EH (cell line): ENCODE measurements at regions not wholly inside any gene's neighbourhood (a gene's known extent, or its start where the extent isn't known, plus 50 kb on each side); places are given as distances from the start of the nearest gene placed in this dataset.

Experiments
- DNase-seq: peaks from one replicate; pipeline ENCODE4 v3.0.0-alpha.2; 2015; ENCODE audit warnings: low read depth

DNA sequence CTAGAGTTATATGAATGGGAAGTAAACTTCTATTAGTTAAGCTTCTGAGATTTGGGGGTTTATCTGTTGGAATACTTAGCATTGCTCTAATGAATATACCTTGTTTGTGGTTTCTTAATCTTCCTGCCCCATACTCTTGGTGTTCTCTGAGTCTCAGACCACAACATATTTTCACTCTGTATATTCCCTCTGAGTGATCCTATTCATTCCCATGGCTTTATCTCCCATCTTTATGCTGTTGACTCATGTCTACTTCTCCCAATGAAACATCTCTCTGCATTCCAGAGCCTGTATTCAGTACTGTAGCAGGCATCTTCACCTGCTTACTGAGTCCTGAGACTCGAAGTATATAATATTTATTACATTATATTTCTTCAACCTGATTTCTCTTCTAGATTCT lies 283.7 kb upstream of the MAP3K7 start:
- peak; percentile 3 for DNase-seq

DNA sequence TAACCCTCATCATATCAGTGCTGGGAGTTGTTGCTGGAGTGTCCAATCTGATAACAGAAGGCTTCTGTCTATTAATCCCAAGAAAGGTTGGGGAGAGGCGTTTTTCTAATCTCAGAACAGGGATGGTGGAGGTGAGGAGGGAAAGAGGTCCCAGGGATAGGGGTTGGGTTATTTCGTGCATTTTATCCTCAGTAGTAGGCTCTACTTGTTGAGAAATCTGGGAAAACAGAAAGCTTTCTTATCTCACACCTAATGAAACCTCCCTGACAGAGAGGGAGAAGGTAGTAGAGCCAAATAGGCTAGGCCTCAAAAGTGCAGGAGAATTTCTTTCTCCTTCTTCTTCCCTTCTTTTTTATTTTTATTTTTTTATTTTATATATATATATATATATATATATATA lies 281.8 kb upstream of the MAP3K7 start:
- no peak for DNase-seq

DNA sequence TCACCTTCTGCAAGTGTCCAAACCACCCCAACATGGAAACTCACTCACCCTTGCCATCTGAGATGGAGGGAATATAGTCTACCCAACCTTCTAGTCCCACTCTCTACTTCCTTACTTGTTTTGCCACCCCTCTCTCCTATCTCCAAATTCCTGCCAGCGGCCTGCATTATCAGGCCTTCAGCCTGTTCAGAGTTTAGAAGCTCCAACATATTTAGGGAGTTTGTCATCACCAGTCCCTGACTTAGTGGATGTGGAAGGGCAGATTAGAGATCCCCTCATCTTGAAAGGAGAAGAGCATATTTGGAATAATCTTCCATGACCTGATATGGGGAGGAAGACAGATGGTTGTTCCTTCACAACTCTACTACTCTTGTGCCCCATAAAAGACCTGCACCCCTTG lies 281.4 kb upstream of the MAP3K7 start:
- DNase-seq, result no peak

DNA sequence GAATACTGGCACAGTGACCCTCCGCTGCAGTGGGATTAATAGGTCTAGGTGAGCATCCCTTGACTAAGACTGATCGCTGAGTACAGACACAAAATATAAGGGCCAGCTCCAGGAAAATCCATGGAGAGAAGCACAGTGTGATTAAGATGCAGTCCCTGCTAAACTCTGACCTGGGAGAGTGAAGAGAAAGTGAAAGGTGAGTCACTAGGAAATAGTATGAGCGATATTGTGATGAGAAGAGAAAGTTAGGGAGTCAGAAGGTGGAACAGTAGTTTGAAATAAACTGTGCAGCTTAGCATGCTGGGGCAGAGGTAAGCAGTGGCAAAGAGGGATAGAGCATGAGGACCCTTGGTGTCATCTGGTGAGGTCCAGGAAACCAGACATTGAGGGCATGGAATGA lies 278.6 kb upstream of the MAP3K7 start:
- DNase-seq, result no peak

DNA sequence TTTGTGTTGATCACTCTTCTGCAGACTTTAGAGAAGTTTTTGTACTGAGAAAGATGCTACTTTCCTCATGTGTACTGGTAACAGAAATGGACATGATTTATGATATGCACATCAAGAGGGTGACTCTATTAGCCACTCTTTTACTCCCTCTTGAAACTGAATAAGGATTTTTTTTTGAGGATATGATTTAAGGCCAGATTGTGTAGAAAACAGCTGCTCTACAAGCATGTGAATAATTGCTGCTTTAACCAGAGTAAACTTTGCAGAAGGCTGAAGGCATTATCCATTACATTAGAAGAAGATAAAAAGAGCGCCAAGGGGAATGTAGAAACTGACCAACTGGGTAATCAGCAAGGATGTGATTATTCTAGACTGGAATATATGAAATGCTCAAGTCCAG lies 276.2 kb upstream of the MAP3K7 start:
- no peak for DNase-seq

DNA sequence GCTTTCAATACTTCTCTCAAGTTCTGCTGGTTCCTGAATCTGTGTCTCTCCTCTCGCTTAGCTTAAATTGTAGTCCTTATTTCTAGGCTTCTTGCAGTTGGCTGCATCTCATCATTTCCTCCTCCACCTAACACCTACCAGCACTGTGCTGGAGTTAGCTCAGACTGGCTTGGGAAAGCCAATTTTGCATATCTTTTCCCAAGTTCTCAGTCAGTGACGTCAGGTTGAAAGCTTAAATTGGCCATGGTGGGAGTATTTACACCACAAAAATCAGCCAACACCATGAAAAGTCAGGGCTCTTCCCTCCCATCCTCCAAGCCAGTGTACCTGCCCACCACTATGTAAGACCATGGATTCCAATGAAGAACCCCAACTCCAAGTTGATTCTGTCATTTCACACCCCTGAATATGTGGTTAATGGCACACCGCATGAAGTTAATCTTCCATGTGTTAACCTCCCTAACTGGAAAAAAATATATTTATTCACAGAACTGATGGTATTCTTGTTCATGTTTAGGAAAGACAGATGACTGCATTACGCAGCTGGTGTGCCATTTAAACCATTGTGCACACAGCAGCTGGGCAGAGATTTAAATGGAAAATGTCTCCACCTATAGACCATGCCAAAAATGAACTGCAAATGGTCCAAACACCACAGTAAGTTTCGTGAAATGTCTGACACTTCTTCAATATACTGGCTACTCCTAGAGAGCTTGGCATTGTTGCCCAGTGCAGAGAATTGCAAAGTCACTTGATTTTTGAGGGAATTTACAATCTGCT lies 274.1 kb upstream of the MAP3K7 start:
- peak; percentile 7 for DNase-seq

DNA sequence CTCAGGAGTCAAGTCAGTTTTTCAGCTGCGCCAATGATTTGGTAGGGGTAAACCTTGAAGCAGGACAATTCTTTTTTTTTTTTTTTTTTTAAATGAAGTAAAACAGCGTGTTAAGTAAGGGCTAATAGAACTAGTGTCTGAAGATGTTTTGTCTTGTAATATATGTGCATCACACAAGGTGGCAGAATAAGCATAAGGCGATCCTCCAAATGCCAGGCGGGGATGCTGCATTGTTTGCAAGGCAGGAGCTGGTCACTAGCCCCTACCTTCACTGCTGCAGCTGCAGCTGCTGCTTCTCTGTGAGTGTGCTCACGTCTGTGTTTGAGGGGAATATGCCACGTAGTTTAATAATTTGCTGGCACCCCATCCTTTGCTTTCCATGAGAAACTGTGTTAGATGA lies 272.7 kb upstream of the MAP3K7 start:
- DNase-seq, result no peak

DNA sequence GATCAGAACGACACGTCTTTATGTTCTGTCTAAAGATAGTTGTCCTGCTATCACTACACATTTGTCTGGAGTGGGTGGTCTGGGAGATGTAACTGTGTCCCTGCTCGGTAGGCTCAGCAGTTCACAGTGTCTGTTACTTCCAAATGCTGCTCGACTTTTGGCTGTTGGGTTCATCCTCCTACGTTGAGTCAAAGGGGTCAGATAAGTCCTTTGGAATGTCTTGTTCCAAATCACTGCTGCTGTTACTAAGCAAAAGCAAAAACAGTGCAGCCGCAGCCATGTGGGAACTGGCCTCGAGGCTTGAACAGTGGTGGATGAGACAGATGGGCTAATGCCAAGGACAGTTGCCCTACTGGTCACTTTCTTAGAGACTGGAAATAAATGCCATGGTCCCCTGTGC lies 272.2 kb upstream of the MAP3K7 start:
- DNase-seq, result peak; percentile 1

DNA sequence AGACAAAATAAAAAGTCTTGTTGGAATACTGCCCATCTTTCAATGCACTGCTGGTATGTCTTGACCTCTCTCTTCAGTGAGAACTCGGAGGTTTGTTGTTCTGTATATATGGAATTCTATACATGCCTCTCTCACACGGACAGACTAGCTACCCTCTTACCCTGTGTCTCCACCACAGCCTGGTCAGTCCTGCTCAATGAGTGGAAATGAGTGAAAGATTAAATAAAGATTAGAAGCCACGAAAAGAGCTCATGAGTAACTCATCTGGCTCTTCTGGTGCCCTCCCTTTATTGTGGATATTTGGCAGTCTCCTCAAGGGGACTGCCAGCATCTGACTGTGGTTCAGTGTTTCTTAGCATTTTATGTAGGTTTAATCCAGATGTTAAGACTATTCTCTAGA lies 262.8 kb upstream of the MAP3K7 start:
- no peak for DNase-seq

DNA sequence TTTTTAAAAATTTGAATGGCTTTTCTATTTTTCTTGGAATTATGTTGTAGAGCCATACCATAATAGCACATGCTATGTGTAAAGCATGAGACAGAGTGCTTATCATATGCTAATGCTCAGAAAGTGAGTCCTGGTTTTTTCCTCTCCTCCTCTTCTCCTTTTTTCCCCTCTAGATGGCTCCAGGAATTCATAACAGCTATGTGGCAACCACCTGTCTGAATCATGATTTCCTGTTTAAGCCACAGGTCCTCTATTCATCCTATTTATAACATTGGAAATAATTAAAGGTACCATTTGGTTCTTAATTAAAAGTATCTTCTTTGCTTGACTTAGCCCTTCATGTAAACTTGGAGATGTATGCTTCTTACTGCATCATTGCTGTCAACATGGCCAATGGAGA lies 260.0 kb upstream of the MAP3K7 start:
- DNase-seq, result no peak

DNA sequence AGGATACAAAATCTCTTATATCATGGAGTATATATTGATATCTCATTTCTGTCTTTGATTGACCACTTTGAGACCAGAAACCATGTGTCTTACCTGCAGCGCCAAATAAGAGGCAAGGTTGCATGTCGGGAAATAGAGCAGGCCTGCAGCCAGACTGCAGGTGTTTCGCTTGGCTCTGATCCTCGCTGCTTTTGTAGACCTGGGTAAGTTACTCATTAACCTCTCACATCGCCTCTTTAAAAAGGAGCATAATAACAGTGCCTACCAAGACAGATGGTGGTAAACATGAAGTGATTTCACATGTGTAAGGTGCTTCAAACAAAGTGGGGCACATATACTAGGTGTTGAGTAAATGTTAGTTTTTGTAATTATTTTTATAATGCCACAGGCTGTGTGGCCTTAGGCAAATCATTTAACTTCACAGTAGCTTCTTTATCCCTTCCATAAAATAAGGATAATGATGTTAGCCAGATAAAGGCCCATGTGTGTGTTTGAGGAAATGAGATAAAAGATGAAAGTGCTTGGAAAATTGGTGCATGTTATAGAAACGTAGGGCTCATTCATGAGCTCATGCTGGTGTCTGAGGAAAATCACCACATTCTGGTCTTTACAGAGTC lies 248.8 kb upstream of the MAP3K7 start:
- no peak for DNase-seq

DNA sequence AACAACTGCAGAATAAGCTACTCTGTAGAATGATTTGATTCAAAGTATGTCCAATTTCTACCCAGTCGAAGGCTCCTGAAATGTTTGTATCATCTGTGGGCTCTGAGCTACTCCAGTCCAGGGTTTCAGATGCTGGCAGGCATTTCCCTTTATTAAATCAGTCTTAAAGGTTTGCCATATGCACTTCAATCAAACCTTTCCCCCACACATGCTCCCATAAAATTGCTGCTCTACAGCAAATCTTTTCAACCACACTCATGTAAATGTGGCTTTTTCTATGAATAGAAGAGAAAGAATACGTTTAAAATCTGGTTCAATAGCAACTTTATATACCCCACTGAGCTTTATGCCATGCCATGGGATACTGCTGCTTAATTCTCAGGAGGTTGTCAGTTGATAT lies 242.4 kb upstream of the MAP3K7 start:
- no peak for DNase-seq

DNA sequence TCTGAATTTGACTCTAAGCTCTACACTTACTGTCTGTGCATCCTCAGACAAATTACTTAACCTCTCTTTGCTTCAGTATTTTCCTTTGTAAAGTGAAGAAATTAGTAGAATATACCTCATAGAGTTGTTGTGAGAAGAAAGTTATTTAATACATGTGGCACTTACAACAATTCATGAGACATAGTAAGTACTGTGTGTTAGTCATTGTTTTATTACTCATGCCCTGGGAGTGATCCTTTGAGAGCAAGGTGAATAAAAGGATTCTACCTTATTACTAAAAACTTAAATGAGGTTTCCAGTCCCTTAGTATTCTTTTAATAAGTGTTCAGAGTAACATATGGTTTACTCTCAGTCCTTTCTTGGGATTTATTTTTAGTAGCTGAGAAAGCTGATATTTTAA lies 233.6 kb upstream of the MAP3K7 start:
- DNase-seq, result no peak

DNA sequence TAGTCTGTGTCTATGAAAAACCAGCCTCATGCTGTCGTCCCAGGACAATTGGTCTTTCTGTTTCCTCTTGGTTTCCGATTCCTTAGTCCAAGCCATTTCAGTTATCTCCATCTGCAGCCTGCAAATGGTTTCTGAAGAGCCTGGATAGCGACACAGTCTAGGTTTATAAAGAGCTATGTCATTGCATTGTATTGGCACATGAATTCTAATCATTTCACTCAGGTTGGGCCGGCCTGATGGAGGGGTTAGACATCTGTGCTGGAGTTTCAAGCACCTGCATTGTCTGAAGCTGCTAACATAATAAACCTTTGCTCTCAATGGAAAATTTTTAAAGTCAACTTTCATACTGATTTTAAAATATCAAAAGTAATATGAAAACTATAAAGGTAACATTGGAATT lies 232.6 kb upstream of the MAP3K7 start:
- no peak for DNase-seq

DNA sequence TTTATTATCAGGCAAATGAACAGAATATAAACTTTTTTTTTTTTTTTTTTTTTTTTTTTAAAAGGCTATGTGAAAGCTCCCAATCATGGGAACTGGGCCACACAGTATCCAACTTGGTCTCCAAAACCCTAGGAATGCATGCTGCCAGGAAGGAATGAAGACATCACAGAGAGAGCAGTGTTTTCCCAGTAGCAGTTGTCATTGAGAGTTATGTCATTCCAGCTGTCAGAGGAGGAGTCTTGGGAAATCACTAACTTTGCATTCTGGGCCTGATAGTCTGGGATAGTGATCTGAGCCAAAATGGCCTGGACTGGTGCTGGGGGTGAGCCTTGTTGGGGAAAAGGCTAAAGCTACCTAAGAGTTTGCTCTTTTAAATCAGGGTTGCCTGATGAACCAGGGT lies 231.3 kb upstream of the MAP3K7 start:
- DNase-seq, result no peak

DNA sequence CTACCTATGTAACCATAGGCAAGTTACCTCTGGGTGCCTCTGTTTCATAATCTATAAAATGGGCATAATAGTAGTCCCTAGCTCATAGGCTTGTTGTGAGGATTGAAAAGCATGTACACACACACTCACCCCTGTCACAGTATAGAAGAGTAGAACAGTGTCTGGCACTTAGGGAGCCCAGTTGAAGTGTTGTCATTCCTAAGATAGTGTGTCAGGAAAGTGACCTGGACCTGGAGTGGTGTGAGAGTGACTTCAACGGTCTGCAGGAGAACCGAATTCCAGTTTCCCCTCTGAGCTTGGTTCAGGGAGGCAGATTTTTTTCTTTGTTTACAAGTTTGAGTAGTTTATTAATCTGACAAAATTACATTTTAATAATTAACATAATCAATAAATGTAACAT lies 229.9 kb upstream of the MAP3K7 start:
- DNase-seq, result no peak

DNA sequence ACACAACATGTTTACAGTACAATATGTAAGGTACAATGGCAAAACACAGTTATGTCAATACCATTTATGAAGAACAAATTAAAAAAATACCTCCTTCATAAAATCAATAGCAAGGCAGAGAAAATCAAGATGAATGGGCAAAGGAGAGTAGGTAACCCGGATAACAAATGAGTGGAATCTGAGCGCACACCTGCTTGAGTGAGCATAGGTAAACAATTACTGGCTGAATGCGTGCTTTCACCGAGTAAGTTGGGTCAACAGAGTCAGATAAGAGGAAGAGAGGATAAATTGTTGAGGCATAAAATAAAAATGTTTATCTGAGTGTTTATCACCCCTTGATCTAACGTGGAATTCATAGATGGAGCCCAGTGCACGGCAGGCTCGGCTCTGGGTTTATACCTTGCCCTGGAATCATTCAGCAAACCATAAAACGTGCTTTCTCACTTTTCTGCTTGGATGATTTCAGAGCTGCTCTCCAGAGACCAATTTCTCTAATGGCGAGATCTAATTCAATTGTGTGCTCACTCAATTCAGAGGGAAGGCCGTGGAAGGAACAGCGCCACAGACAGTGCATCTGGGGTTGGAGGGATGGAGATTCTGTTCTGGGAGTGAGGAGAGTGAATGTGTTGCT lies 224.8 kb upstream of the MAP3K7 start:
- DNase-seq, result no peak

DNA sequence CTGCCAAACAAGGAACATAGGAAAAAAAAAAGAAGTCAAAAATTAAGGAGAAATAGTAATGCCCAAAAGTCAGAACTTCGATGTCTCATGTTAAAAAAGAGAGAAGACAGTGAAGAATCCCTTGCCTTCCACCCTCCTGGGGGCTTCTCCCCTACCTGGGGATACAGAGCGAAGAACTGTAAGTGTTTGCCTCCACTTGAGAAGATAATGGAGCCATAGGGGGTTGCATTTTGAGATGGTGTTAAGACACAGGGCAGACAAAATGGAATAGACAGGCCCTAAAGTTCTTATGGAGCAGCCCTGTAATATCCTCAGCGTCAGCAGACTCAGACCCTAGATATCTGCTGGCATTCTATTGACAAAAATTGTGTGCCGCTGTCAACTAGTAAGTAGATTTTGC lies 222.2 kb upstream of the MAP3K7 start:
- no peak for DNase-seq

DNA sequence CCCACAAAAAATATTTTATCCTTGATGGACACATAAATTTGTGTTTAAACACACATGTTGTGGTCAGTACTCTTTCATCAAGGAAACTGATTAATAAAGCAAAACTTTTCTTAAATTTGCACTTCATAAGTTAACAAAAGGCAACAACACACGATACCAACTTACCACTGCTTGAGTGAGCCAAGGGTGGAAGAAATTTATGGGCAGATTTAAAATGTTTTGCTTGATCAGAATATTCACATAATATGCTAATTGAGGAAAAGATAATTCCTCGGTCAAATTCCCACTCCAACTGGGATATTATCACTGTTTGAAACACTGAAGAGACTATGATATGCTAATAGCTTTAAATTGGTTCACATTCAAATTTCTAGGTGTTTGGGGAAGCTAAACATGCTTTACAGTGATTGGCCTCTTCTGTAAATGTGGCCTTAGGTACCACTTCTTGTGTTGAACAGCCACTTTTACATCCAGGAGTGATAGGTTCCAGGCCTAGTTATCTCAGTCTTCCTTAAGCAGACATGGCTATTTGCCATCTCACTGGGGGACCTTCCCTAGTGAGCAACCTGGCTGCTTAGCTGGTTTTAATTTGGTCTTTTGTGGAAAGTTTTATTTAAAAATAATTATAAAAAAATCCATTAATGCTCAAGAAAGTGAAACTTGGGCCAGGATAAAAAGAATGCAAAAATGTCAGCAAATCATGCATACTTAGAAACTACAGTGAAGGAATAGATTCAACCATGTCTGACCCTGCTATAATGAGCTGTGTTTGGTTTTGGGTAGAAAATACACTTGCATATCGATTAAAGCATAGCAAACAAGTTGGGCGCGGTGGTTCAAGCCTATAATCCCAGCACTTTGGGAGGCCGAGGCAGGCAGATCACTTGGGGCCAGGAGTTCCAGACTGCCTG lies 221.2 kb upstream of the MAP3K7 start:
- DNase-seq, result no peak

DNA sequence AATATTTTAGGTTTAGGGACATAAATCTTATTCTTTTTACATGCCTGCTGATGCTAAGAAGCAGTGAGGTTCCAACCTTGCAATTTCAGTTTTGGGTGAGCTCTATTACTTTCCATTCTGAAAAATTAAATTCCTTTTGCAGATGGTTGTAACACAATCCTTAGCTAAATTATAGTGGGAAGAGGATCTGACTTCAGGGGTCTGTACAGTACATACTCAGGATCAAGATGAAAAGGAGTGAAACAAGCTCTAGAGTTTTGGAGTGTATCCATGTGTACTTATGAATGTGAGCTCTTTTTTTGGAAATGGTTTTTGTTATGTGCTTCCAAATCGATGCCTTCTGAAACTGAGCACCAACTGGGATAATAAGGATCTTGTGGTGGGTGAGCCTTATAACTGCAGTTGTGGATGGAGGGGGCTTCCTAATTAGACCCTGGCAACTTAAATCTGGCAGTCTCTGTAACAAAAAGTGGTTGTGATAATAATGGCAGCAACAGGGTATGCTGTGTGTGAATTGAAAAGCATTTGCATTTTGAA lies 218.8 kb upstream of the MAP3K7 start:
- DNase-seq, result no peak

DNA sequence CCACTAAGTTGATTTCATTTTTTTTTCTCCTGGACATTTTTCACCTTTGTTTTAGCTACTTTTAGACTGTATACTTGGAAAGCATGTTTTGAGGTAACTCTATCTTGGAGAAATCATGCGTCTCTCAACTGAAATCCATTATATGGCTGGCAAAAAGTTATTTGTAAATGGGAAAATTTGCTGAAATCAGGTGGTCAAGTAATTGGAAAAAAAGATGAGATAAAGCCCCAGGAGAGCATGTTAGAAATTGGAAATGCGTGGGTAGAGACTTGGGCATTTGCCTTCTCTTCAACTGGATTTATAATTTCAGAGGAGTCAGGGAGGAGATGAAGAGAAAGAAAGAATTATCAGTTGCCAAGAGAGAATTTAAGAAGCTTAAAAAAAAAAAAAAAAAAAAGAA lies 217.1 kb upstream of the MAP3K7 start:
- DNase-seq, result no peak

DNA sequence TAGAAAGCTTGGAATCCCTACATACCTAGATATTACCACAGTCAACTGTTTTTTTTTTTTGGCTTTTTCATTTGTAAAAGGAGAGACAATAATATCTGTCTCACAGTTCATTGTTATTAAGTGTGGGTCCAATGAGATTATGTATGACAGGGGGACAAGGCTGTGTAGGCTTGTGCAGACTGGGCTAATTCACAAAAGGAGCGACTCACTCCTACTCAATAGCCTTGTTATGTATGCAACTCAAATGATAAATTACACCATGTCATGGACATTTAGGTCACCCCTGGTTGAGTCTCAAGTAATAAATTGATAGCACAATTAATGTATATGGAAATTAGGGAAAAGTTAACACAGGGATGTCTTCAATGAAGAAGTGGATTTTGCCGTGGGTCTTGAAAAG lies 208.2 kb upstream of the MAP3K7 start:
- DNase-seq, result no peak
